Fibroblast of skin of abdomen (primary cell): ENCODE measurements at regions not wholly inside any gene's neighbourhood (a gene's known extent, or its start where the extent isn't known, plus 50 kb on each side); places are given as distances from the start of the nearest gene placed in this dataset.
"Not testable (repeated sequence)": the region's sequence is repeated elsewhere in the genome, so short reads cannot be mapped to it uniquely, and the experiment has no call there.

Experiments used
- DNase-seq: peaks from one replicate; pipeline ENCODE4 v3.0.0-alpha.2; 2013

DNA sequence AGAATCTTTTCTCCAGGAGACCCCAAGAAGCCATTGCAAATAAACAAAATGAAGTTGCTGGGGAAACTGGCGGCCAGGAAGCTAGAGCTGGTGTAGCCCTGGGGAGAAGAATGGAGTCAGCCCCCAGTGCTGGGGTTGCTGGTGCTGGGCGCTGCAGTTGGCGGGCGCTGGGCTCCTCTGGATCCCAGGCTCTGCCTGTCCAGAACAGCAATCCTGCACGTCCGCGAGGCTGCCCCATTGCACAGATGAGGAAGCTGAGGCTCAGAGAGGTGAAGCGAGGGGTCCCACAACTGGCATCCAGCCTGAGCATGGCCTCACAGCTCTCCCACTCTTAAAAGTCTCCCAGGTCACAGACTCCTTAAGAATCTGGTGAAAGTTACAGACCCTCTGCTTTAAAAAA lies 161.1 kb downstream of the OR4M2 start:
- DNase-seq = no peak

DNA sequence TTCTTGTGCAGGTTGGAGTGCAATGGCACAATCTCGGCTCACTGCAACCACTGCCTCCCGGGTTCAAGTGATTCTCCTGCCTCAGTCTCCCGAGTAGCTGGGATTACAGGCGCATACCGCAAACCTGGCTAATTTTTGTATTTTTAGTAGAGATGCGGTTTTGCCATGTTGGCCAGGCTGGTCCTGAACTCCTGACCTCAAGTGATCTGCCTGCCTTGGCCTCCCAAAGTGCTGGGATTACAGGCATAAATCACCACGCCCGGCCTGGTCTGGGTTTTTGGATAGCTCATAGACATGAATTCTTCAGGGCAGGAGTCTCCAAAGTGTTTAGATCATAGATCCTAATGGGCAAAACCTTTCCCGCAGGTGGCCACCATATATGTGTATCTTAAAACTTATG lies 162.0 kb downstream of the OR4M2 start:
- DNase-seq = not testable (repeated sequence)

DNA sequence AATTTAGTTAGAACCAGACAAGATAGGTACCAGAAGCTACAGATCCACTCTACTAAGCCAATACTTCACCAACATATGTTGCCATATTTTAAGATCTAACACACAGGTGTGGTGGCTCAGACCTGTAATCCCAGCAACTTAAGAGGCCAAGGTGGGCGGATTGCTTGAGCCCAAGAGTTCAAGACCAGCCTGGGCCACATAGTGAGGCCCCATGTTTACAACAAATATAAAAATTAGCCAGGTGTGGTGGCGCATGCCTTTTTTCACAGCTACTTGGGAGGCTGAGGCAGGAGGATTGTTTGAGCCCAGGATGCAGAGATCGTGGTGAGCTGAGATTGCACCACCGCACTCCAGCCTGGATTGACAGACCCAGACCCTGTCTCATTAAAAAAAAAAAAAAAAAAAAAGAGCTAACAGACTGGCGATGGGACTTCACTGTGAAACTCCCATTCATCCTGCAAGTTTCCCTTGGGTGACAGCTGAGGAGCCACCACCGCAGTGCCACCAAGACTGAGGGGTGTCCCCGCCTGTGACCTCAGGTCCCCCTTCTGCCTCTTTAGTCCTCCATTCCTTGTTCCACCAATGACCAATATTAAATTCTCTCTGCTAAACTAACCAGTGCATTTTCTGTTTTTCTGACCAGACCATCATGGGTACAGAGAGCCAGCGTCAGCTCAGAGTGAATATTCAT lies 163.3 kb downstream of the OR4M2 start:
- no peak for DNase-seq

DNA sequence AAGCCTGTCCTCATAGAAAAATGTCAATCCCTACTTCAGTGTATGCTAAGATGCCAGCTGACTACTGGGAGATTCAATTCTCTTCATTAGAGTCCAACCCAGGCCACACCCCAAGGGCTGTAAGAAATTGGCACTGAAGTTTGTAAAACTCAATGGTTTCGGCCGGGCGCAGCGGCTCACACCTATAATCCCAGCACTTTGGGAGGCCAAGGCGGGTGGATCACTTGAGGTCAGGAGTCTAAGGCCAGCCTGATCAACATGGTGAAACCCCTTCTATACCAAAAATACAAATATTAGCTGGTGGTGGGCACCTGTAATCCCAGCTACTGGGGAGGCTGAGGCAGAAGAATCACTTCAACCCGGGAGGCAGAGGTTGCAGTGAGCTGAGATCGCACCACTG lies 169.2 kb downstream of the OR4M2 start:
- not testable (repeated sequence) for DNase-seq

DNA sequence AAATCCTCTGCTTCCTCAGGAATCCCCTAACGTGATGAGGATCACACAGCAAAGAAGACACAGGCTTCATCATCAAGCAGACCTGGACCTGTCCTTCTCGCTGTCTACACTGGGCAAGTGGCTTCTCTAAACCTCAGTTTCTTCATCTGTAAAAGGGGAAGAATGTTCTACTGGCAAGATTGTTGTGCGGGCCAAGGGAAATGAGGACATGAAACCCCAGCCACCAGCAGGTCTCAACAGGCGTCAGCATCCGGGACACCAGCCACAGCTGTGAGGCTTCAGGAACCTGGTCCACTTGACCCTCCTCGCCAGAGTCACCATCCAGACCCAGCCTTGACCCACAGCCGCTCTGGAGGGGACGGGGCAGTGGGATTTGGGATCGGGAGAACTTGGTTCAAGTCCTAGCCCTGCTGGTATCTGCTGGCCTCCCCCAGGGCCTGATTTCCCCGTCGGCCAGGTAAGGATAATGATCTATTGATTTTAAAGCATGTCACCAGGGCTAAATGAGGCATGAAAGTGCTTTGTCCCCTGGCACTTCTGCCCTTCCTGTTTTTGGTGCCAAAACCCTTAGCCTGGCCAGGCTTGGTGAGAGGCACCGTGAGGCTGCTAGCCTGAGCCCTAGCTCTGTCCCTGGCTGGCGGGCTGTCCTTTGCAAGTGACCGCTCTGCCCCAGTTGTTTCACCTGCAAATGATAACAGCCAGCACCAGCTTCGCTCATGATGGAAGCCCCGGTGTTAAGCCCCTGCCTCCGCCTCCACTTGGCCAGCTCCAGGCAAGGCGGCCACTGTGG lies 170.4 kb downstream of the OR4M2 start:
- not testable (repeated sequence) for DNase-seq

DNA sequence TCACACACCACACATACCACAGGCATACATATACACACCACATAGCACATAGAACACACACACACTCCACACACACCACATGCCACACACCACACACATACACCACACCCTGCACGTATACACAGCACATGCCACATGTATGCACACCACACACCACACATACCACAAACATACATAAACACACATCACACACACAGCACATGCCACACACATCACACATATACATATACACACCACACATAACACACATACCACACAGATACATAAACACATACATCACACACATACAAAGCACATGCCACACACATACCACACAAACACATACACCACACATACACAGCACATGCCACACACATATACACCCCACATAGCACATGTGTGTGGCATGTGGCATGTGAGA lies 171.1 kb downstream of the OR4M2 start:
- no peak for DNase-seq

DNA sequence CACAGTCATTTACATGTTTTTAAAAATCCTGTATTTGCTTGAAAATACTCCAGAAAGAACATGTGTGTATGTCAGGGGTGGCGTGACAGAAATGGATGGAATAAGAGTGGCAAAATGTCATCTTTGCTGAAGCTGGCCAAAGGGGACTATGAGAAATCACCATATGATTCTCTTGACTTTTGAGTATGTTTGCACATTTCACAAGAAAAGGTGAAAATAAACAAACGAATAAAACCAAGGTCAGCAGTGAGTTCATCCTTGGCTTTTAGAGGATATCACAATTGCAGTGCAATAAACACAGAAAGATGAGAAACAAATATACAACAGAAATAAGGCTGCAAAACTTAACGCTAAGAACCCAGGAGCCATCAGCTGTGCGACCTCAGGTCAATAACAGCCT lies 171.7 kb downstream of the OR4M2 start:
- not testable (repeated sequence) for DNase-seq

DNA sequence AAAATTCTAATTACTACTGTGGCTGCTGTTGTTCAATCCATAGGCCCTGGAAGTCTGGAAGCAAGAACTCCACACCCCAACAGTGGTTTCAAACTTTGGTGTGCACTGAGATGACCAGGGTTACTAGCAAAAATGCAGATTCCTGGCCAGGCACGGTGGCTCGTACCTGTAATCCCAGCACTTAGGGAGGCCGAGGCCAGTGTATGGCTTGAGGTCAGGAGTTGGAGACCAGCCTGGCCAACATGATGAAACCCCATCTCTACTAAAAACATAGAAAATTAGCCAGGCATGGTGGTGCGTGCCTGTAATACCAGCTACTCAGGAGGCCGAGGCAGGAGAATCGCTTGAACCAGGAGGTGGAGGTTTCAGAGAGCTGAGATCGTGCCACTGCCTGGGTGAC lies 172.2 kb downstream of the OR4M2 start:
- DNase-seq = not testable (repeated sequence)

DNA sequence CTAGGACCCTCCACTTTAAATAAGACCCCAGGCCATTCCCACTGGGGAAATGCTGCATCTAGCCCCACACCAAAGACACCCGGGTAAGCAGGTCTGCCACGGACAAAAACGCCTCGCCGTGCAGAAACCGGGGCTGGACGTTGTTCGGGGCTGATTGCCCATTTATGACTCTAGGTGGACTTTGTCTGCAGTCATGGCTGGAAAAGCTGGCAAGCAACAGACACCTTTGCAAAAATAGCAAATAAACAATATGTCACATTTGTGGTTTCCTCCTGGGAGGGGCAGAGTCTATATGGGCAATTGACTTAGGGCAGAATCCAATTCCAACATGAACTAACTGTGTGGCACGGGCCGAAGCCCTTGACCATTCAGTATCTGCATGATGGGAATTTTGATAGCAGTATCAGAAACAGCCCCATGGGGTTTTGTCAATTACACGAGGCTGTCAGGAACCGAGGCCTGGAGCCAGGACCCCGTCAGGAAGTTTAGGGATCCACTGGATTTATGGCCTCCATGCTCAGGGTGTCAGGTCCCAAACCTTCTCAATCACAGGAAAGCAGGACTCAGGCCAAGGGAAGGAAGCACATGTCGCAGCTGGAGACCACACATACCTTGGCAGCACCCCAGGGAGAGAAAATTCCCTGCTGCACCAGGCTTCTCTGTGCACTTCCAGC lies 172.8 kb downstream of the OR4M2 start:
- DNase-seq = not testable (repeated sequence)

DNA sequence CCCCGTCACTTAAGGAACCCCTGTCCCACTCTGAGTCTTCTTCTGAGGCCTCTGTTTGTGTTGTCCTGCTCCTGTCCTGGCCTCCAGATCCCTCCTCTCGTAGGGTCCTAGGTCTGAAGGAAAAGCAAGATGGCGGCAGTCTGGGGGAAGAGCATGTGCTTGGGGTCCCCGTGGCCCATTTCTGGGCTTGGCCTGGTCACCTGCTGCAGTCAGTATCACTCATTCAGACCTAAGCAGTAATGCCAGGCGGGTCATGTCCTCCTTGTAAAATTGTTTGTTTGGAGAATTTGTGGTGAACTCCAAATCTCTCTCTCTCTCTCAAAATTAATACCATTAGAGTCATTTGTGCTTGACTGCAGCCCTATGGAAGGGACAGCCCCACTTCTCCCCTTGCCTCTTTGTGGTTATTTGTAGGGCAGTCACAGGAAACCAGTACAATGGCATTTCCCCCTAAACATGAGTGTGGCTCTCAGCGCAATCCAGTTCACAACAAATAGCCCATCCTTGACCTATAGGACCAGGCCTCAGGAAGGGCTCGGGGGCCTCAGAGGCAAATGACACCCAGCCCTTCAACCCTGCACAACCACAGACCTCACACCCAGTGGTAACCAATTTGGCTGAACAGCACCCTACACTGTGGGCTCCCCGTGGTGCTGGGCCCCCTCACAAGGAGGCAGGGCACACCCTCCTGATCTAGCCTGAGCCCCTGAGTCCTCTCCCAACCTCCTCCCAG lies 173.5 kb downstream of the OR4M2 start:
- DNase-seq = no peak

DNA sequence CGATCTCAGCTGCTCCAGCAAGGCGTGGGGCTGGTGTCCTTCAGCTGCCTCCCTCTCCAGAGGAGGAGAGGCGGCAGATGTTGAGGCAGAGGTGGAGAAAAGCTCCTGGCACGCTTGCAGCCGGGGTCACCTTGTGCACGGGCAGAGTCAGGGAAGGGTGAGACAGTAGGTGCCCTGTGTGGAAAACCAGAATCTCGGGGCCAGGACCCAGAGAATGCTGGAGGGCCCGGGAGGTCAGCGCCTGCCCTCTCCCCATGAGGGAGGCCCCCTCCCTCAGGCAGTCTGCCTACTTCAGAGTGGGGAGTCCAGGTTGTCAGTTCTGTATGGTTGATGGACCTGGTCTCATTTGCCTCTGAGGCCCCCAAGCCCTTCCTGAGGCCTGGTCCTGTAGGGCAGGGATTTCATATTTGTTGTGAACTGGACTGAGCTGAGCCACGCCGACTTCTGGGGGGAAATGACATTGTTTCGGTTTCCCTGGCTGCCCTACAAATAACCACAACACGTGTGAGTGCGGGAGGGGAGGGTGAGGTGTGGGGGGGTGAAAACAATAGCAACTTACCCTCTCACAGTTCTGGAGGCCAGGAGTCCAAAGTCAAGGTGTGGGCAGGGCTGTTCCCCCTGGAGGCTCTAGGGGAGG lies 174.2 kb downstream of the OR4M2 start:
- not testable (repeated sequence) for DNase-seq

DNA sequence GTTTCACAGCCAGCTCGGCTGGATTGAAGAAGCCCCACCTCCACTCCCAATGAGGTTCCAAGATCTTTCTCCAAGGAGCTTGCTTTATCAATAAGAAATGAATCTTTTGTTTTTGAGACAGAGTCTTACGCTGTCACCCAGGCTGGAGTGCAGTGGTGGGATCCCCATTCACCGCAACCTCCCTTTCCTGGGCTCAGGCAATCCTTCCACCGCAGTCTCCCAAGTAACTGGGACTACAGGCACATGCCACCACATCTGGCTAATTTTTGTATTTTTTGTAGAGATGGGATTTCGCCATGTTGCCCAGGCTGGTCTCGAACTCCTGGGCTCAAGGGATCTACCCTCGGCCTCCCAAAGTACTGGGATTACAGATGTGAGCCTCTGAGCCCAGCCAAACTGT lies 175.3 kb downstream of the OR4M2 start:
- not testable (repeated sequence) for DNase-seq

DNA sequence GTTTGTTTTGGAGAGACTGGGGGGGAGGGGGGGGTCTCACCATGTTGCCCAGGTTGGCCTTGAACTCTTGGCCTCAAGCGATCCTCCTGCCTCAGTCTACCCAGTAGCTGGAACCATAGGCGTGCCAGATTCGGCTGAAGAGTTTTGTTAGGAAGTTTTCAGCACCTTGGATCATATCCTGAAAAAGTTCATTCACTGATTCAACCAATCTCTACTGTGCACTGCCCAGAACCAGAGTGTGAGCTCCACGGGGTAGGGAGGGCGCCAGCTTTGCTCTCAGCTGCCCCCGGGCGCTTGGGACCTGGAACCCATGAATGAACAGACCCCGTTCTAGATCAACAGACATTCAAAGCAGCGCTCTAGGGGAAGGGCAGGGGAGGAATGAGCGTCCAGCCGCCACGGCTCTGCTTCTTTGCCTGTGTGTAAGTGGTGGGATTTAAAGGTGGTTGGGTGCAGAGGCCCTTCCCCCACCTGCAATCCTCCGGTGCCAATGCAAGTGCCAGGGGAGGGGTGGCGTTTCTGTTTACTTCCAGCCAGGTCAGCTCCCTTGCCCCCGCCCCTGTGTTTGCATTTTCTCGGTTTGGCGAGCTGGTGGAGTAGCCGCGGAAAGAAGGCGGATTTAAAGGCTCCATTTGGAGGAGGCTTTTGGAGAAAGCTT lies 176.2 kb downstream of the OR4M2 start:
- DNase-seq = not testable (repeated sequence)

DNA sequence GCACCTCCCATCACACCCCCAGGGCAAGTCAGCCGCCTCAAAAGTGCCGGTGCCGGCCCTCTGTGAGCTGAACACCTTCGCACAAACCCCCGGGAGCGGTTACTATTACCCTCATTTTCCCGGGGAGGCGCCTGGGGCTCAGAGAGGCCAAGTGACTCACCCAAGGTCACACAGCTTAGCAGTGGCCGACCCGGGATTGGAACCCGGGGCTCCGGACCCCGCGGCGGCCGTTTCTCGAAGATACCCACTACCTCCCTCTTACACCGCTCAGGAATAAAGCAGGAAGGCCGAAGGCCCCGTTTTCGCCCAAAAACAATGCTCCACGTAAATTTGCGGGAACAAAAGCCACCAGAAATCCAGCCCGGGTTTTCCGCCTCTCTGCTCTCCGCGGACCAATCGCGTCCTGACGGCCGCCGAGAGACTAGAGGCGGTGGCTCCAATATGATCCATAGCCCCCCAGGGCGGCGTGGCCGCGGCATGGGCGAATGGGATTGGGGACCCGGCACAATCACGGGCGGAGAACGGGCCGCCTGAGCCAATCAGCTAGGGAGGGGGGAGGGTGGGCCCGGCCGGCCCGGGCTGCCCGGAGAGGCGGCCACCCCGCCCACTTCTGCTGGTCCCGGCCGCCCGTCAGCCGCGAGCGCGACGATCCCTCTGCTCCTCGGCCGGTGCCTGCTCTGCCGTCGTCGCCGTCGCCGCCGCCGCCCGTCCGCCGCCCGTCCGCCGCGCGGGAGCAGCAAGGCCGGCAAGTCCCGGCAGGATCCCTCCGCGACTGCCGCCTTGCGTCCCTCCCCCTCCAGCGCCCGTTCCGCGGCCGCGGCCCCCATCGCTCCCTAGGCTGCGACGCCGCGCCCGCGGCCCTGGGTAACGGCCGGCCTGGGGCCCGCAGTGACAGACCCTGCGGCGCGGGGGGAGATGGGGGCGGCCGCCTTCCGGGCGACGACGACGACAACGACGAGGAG lies 177.0 kb downstream of the OR4M2 start:
- DNase-seq = peak; percentile 43

DNA sequence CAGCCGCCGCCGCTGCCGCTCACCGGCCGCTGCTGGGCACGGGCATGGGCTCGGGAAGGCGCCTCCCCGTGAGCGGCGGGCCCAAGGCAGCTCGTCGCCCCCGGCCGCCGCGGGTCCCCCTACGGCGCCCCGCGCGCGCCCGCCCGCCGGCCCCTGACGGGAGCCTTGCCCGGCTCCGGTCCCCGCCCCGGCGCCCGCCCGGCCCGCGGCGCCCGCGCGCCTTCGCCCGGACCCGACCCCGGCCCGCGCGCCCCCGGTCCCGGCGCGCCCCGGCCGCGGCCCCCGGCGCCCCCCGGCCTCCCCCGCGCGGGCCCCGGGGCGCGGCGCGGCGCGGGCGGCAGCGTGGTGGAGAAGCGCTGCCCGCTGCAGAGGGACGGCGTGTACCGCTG lies 177.7 kb downstream of the OR4M2 start:
- no peak for DNase-seq

DNA sequence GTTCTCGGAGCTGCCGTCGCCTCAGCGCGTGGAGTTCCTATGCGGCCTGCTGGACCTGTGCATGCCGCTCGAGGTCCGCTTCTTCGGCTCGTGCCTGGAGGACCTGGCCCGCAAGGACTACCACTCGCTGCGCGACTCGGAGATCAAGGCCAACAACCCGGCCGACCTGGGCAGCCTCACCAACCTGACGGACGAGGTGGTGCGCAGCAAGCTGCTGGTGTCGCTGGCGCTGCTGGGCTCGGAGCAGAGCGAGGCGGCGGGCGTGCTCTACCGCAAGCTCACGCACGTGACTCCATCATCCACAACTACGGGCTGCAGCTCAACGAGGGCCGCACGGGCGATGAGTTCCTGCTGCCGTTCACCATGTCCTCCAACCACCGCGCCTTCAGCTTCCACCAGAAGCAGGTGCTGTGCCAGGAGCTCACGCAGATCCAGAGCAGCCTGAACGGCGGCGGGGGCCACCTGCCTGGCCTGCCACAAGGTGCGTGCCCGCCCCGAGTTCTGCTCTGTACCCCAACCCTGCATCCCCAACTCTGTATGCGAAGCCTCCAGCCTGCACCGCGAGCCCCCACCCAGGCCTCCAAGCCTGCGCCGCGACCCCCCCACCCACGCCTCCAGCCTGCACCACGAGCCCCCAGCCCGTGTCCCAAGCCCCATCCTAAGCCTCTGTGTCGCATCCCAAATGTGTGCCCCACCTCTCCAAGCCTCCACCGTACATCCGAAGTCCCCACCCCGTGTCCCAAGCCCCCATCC lies 178.2 kb downstream of the OR4M2 start:
- DNase-seq = no peak

DNA sequence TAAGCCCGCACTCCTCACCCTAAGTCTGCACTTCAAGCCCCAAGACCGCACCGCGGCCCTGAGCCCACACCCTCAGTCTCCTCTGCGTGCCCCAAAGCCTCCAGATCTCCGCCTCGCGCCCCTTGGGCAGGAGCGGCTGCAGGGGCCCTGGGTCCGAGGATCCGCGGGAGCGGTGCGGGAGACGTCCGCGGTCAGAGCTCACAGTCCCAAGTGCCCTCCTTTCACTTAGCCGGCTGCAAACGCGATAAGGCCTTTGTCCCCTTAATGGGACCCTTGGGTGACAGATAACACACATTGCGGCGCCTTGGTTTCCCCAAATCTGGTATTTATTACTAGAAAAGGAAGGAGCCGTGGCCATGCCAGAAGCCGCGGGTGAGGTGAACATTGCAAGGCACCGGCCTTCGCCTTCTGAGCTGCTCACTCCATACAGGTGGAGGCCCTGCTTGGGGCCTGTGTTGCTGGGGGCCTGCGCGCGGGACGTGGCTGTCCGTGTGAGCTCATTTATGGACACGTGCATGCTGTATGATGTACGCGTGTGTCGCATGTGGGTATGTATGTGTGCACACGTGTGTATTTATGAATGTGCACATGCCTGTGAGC lies 178.9 kb downstream of the OR4M2 start:
- not testable (repeated sequence) for DNase-seq

DNA sequence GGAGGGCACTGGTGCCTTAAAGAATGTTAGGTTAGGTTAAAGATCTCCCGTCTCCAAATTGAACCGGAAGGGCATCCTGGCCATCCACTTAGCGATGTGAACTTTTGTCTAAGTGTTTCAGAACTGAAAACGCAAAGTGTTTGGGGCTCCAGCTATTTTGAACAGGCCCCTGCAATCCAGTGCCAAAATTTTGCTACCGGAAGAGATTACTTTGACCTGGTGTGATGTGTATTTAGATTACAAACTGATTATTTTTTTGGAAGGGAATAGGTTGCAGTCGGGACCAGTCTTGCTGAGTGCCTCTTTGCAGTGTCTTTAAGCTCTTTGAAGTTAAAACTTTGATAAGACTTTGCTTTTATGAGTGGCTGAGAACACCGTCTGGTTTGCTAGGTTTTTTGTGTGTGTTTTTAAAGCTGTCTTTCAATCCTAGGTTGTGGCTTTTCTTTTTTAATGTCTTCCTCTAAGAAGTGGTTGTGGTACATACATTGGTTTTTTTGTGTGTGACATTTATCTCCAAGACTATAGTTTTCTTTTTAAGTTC lies 179.6 kb downstream of the OR4M2 start:
- no peak for DNase-seq

DNA sequence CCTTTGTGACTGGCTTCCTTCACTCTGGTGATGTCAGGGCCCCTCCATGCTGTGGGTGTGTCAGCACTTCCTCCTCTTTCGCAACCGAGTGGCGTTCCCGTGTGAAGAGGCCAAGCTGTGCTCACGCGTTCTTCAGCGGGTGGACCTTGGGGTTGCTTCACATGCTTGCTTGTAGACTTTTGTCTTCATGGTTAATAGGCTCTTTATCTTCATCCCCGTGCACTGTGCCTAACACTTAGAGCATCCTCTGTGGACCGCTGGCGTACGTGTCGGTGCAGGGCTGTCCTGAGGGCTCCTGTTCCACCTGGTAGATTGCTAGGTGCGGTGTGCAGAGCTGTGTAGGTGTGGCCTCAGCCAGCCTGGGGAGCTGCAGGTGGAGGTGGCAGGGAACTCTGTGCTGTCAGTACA lies 182.3 kb downstream of the OR4M2 start:
- DNase-seq = no peak
